Peyer's patch (tissue), 4 donors: ENCODE measurements at regions not wholly inside any gene's neighbourhood (a gene's known extent, or its start where the extent isn't known, plus 50 kb on each side); places are given as distances from the start of the nearest gene placed in this dataset.

Experiments
- DNase-seq, 3 donors: peaks; one replicate each; pipeline ENCODE4 v3.0.0-alpha.2; 2017 to 2019
- H3K27ac ChIP-seq, 4 donors: fragments of 200-600 bp; sonication (generic); one replicate each; pipeline ENCODE4 v1.5.1; 2016 to 2019
- H3K27me3 ChIP-seq, 2 donors: fragments of 200-600 bp; sonication (generic); one replicate each; pipeline ENCODE4 v1.5.1; 2019
- H3K36me3 ChIP-seq, 3 donors: fragments of 200-600 bp; sonication (generic); one replicate each; pipeline ENCODE4 v1.5.1; 2016 to 2019
- H3K4me1 ChIP-seq, 4 donors: fragments of 200-600 bp; sonication (generic); one replicate each; pipeline ENCODE4 v1.5.1; 2016 to 2019
- H3K4me3 ChIP-seq, 4 donors: fragments of 200-600 bp; sonication (generic); 1 replicate in 3 of 4; 2 replicates in 1 of 4; pipeline ENCODE4 v1.5.1; 2016 to 2019; ENCODE audit warnings: mild to moderate bottlenecking in 1 of 4
- H3K9me3 ChIP-seq, 4 donors: fragments of 200-600 bp; sonication (generic); one replicate each; pipeline ENCODE4 v1.5.1; 2016 to 2019; ENCODE audit warnings: mild to moderate bottlenecking in 1 of 4
- CTCF ChIP-seq, 6 experiments: fragments of 450-650 bp in 4 of 6; fragments of 200-600 bp in 2 of 6; sonication (generic) in 1 of 6; IDR thresholded peaks; one replicate each; pipeline ENCODE4 v1.5.1; 2017 to 2019; ENCODE audit warnings: antibody characterized with exemption in 6 of 6, mild to moderate bottlenecking in 3 of 6, moderate library complexity in 1 of 6
- POLR2A ChIP-seq, 2 donors: fragments of 450-650 bp; IDR thresholded peaks; one replicate each; pipeline ENCODE4 v1.5.1; 2017; ENCODE audit warnings: antibody characterized with exemption in 2 of 2, mild to moderate bottlenecking in 2 of 2, moderate library complexity in 2 of 2

GRCh38 chr11:92026664-92027063, 198.0 kb upstream of the FAT3 start:
- TF ChIP-seq POLR2A (IDR thresholded peaks at IDR 0.05) (no peak), CTCF (IDR thresholded peaks at IDR 0.05) (no peak)
- Histone ChIP-seq H3K4me3 (no peak overlapping the region), H3K9me3 (no peaks in the 10 kb centered on the region), H3K27ac (no peak overlapping the region), H3K36me3 (no peaks in the 10 kb centered on the region), H3K4me1 (no peaks in the 10 kb centered on the region), H3K27me3 (no peaks in the 10 kb centered on the region)
- DNase-seq: no peak

DNA sequence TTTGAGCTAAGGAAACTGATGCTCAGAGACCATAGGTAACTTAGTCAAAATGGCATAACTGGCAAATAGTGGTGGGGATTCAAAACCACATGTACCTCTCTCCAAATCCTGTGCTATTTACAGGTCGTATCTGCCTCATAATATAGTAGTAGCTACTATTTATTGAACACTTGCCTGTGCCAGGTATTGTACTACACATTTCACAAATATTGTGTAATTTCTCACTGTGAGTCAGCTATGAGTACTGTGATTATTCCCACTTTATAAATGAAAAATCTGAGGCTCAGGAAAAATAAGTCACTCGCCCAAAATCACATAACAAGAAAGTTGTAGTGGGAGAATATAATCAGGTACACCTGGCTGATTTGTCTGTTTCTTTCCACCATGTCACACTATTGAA, 199.8 kb upstream of the FAT3 start:
- no peaks in the 10 kb centered on the region for H3K36me3 ChIP-seq
- no peak overlapping the region for H3K27ac ChIP-seq
- DNase-seq: no peak
- H3K9me3 ChIP-seq: no peaks in the 10 kb centered on the region
- no peak overlapping the region for H3K4me3 ChIP-seq
- no peaks in the 10 kb centered on the region for H3K27me3 ChIP-seq
- no peaks in the 10 kb centered on the region for H3K4me1 ChIP-seq
- TF ChIP-seq CTCF (IDR thresholded peaks at IDR 0.05) (no peak), POLR2A (IDR thresholded peaks at IDR 0.05) (no peak)

GRCh38 chr11:92022499-92022898, 202.1 kb upstream of the FAT3 start:
- no peak for DNase-seq
- Histone ChIP-seq H3K4me3 (no peak overlapping the region), H3K36me3 (no peaks in the 10 kb centered on the region), H3K27me3 (no peaks in the 10 kb centered on the region), H3K4me1 (no peaks in the 10 kb centered on the region), H3K27ac (no peak overlapping the region), H3K9me3 (no peaks in the 10 kb centered on the region)
- TF ChIP-seq CTCF (IDR thresholded peaks at IDR 0.05) (no peak), POLR2A (IDR thresholded peaks at IDR 0.05) (no peak)

- no peaks in the 10 kb centered on the region for H3K9me3 ChIP-seq
- no peak overlapping the region for H3K27ac ChIP-seq
- no peak for DNase-seq
- TF ChIP-seq POLR2A (IDR thresholded peaks at IDR 0.05) (no peak), CTCF (IDR thresholded peaks at IDR 0.05) (no peak)
- no peaks in the 10 kb centered on the region for H3K4me1 ChIP-seq
- H3K36me3 ChIP-seq: no peaks in the 10 kb centered on the region
- H3K27me3 ChIP-seq: no peaks in the 10 kb centered on the region
- H3K4me3 ChIP-seq: no peak overlapping the region
Measured at GRCh38 chr11:92018332-92018731, 206.3 kb upstream of the FAT3 start.

DNA sequence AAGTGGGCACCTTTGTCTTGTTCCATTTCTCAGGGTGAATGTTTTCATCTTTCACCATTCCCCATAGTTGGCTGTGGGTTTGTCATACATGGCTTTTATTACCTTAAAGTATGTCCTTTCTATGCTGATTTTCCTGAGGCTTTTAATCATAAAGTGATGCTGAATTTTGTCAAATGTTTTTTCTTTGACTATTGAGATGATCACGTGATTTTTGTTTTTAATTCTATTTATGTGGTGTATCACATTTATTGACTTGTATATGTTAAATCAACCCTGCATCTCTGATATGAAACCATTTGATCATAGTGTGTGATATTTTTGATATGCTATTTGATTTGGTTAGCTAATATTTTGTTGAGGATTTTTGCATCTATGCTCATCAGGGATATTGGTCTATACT, 216.4 kb upstream of the FAT3 start:
- Histone ChIP-seq H3K27me3 (no peaks in the 10 kb centered on the region), H3K27ac (no peak overlapping the region), H3K4me1 (no peaks in the 10 kb centered on the region), H3K4me3 (no peak overlapping the region), H3K36me3 (no peaks in the 10 kb centered on the region), H3K9me3 (no peaks in the 10 kb centered on the region)
- DNase-seq: no peak
- TF ChIP-seq CTCF (IDR thresholded peaks at IDR 0.05): no peak
- TF ChIP-seq POLR2A (IDR thresholded peaks at IDR 0.05): no peak

- Histone ChIP-seq H3K27ac (no peak overlapping the region), H3K9me3 (no peaks in the 10 kb centered on the region), H3K4me1 (no peaks in the 10 kb centered on the region), H3K36me3 (no peaks in the 10 kb centered on the region), H3K27me3 (no peaks in the 10 kb centered on the region), H3K4me3 (no peak overlapping the region)
- no peak for DNase-seq
- TF ChIP-seq CTCF (IDR thresholded peaks at IDR 0.05) (no peak), POLR2A (IDR thresholded peaks at IDR 0.05) (no peak)
Measured at GRCh38 chr11:92002568-92002967, 222.1 kb upstream of the FAT3 start.
